ENCODE measurements at regions not wholly inside any gene's neighbourhood (a gene's known extent, or its start where the extent isn't known, plus 50 kb on each side); places are given as distances from the start of the nearest gene placed in this dataset.

DNA sequence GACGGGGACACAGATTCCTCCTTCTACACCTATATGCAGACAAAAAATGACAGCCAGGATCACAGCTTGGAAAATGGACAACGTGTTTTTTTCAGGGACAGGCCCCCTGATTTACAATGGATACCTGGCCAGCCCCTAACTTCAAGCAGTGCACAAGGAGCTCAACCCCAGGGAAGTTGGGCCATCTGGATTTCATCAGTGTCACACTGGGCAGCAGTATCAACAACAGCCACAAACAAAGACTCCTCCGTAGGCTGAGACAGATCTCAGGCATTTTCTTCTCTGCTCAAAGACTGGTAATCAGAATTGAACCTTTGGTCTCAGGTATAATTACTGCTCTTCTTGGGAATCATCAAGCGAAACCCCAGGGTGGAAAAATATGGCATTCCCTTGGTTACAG lies 374.0 kb downstream of the ZNF608 start:
- TF ChIP-seq, protein P1, sequence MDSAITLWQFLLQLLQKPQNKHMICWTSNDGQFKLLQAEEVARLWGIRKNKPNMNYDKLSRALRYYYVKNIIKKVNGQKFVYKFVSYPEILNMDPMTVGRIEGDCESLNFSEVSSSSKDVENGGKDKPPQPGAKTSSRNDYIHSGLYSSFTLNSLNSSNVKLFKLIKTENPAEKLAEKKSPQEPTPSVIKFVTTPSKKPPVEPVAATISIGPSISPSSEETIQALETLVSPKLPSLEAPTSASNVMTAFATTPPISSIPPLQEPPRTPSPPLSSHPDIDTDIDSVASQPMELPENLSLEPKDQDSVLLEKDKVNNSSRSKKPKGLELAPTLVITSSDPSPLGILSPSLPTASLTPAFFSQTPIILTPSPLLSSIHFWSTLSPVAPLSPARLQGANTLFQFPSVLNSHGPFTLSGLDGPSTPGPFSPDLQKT (IDR thresholded peaks at IDR 0.05; ENCODE audit: borderline replicate concordance, low read depth, low read length) = no peak
- TF ChIP-seq, protein P2, sequence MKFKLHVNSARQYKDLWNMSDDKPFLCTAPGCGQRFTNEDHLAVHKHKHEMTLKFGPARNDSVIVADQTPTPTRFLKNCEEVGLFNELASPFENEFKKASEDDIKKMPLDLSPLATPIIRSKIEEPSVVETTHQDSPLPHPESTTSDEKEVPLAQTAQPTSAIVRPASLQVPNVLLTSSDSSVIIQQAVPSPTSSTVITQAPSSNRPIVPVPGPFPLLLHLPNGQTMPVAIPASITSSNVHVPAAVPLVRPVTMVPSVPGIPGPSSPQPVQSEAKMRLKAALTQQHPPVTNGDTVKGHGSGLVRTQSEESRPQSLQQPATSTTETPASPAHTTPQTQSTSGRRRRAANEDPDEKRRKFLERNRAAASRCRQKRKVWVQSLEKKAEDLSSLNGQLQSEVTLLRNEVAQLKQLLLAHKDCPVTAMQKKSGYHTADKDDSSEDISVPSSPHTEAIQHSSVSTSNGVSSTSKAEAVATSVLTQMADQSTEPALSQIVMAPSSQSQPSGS (tag by site-specific recombination; IDR thresholded peaks at IDR 0.05; ENCODE audit: low read depth) = no peak
- TF ChIP-seq TCF7L2 (IDR thresholded peaks at IDR 0.05; ENCODE audit: borderline replicate concordance, low read depth, low read length) (no peak), ZNF132 (tag by site-specific recombination; IDR thresholded peaks at IDR 0.05; ENCODE audit: borderline replicate concordance) (no peak), ZNF354C (tag by site-specific recombination; IDR thresholded peaks at IDR 0.05; ENCODE audit: borderline replicate concordance, low read depth) (no peak)
- TF ChIP-seq, protein P3, sequence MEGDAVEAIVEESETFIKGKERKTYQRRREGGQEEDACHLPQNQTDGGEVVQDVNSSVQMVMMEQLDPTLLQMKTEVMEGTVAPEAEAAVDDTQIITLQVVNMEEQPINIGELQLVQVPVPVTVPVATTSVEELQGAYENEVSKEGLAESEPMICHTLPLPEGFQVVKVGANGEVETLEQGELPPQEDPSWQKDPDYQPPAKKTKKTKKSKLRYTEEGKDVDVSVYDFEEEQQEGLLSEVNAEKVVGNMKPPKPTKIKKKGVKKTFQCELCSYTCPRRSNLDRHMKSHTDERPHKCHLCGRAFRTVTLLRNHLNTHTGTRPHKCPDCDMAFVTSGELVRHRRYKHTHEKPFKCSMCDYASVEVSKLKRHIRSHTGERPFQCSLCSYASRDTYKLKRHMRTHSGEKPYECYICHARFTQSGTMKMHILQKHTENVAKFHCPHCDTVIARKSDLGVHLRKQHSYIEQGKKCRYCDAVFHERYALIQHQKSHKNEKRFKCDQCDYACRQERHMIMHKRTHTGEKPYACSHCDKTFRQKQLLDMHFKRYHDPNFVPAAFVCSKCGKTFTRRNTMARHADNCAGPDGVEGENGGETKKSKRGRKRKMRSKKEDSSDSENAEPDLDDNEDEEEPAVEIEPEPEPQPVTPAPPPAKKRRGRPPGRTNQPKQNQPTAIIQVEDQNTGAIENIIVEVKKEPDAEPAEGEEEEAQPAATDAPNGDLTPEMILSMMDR (tag by site-specific recombination; IDR thresholded peaks at IDR 0.05) = no peak

All from HEK293 (cell line).